SU-DHL-6 (cell line): ENCODE measurements at regions not wholly inside any gene's neighbourhood (a gene's known extent, or its start where the extent isn't known, plus 50 kb on each side); places are given as distances from the start of the nearest gene placed in this dataset.
"Not testable (repeated sequence)": the region's sequence is repeated elsewhere in the genome, so short reads cannot be mapped to it uniquely, and the experiment has no call there.

ENCODE experiments used
- H2AFZ ChIP-seq: fragments of 200-600 bp; sonication (generic); 2 replicates; pipeline ENCODE4 v1.6.1; 2014; ENCODE audit warnings: low read depth, mild to moderate bottlenecking, moderate library complexity, mixed read lengths, antibody characterized with exemption, low read length; ENCODE audit not compliant: severe bottlenecking
- H3F3A ChIP-seq: fragments of 200-600 bp; shearing (Covaris generic); 2 replicates; pipeline ENCODE4 v1.6.0; 2016; ENCODE audit warnings: antibody characterized with exemption, mild to moderate bottlenecking; ENCODE audit not compliant: insufficient read depth
- H3K27ac ChIP-seq: fragments of 200-600 bp; sonication (generic); 2 replicates; pipeline ENCODE4 v1.5.1; 2016; ENCODE audit warnings: low read depth, mild to moderate bottlenecking, low read length, moderate library complexity, mixed read lengths
- H3K27me3 ChIP-seq: fragments of 200-600 bp; sonication (generic), shearing (Covaris generic); 2 replicates; pipeline ENCODE4 v1.6.0; 2014; ENCODE audit warnings: mild to moderate bottlenecking, low read length
- H3K36me3 ChIP-seq: fragments of 200-600 bp; sonication (generic); 2 replicates; pipeline ENCODE4 v1.6.1; 2014; ENCODE audit warnings: mild to moderate bottlenecking, low read length, mixed read lengths
- H3K4me2 ChIP-seq: fragments of 300-600, 200-600 bp; shearing (Covaris generic), sonication (generic); 2 replicates; pipeline ENCODE4 v1.6.0; 2014; ENCODE audit warnings: low read length, low read depth, mild to moderate bottlenecking; ENCODE audit not compliant: poor library complexity, severe bottlenecking
- H3K4me3 ChIP-seq: fragments of 200-600 bp; sonication (generic); 2 replicates; pipeline ENCODE4 v1.5.1; 2014; ENCODE audit warnings: antibody characterized with exemption, low read length, mild to moderate bottlenecking, mixed read lengths; ENCODE audit not compliant: insufficient read depth, poor library complexity, severe bottlenecking
- H3K79me2 ChIP-seq: fragments of 200-600 bp; sonication (generic); 2 replicates; pipeline ENCODE4 v1.6.1; 2014; ENCODE audit warnings: mild to moderate bottlenecking, low read length, moderate library complexity; ENCODE audit not compliant: insufficient read depth
- H3K9ac ChIP-seq: fragments of 200-600 bp; sonication (generic); 2 replicates; pipeline ENCODE4 v1.7.0; 2014; ENCODE audit warnings: mild to moderate bottlenecking, low read length
- H3K9me2 ChIP-seq: fragments of 200-600 bp; sonication (generic); replicated peaks from 2 replicates; pipeline ENCODE4 v1.6.1; 2014; ENCODE audit warnings: low read length; ENCODE audit not compliant: insufficient read depth
- H3K9me3 ChIP-seq: fragments of 200-600 bp; sonication (generic); 2 replicates; pipeline ENCODE4 v1.6.1; 2014; ENCODE audit warnings: low read length, mixed read lengths; ENCODE audit not compliant: insufficient read depth
- H4K20me1 ChIP-seq: fragments of 200-600 bp; sonication (generic); 2 replicates; pipeline ENCODE4 v1.6.1; 2014; ENCODE audit warnings: low read depth, mild to moderate bottlenecking, antibody characterized with exemption, low read length, moderate library complexity, mixed read lengths
- CTCF ChIP-seq: fragments of 200-600 bp; sonication (generic); IDR thresholded peaks from one replicate; pipeline ENCODE4 v1.5.1; 2017; ENCODE audit warnings: antibody characterized with exemption, mild to moderate bottlenecking, low read length, moderate library complexity; ENCODE audit not compliant: insufficient read depth, poor library complexity, severe bottlenecking
- EZH2phosphoT487 ChIP-seq: fragments of 200-600 bp; sonication (generic), shearing (Covaris generic); conservative IDR thresholded peaks from 2 replicates; pipeline ENCODE4 v1.6.1; 2018; ENCODE audit warnings: mild to moderate bottlenecking, antibody characterized with exemption, low read length, moderate library complexity, mixed read lengths

GRCh38 chr13:34376483-34376882 lies 558.5 kb downstream of the RFC3 start:
- Histone ChIP-seq H3K4me3 (no peak overlapping the region), H3F3A (no peaks in the 10 kb centered on the region), H3K36me3 (no peaks in the 10 kb centered on the region), H3K27ac (no peak overlapping the region), H3K79me2 (no peaks in the 10 kb centered on the region), H4K20me1 (no peaks in the 10 kb centered on the region), H3K27me3 (no peaks in the 10 kb centered on the region), H3K4me2 (no peak overlapping the region), H2AFZ (no peak overlapping the region), H3K9me2 (no peaks in the 10 kb centered on the region), H3K9me3 (no peaks in the 10 kb centered on the region), H3K9ac (no peak overlapping the region)
- TF ChIP-seq CTCF (no peak), EZH2phosphoT487 (no peak)

- Histone ChIP-seq H3K9me2 (no peaks in the 10 kb centered on the region), H3K4me2 (no peak overlapping the region), H3K27ac (no peak overlapping the region), H3K36me3 (no peaks in the 10 kb centered on the region), H3F3A (no peaks in the 10 kb centered on the region), H3K4me3 (no peak overlapping the region), H3K79me2 (no peaks in the 10 kb centered on the region), H2AFZ (no peak overlapping the region), H3K27me3 (no peaks in the 10 kb centered on the region), H3K9me3 (no peaks in the 10 kb centered on the region), H4K20me1 (no peaks in the 10 kb centered on the region), H3K9ac (no peak overlapping the region)
- TF ChIP-seq CTCF (no peak), EZH2phosphoT487 (no peak)
These were observed 560.8 kb upstream of the NBEA start for GRCh38 chr13:34381228-34381627.

GRCh38 chr13:34383728-34384127 lies 558.3 kb upstream of the NBEA start:
- Histone ChIP-seq H3K4me2 (no peak overlapping the region), H3K9ac (no peak overlapping the region), H4K20me1 (no peaks in the 10 kb centered on the region), H3K27me3 (no peaks in the 10 kb centered on the region), H3K4me3 (no peak overlapping the region), H3K79me2 (no peaks in the 10 kb centered on the region), H3F3A (no peaks in the 10 kb centered on the region), H3K9me2 (no peaks in the 10 kb centered on the region), H3K27ac (no peak overlapping the region), H3K9me3 (no peaks in the 10 kb centered on the region), H2AFZ (no peak overlapping the region), H3K36me3 (no peaks in the 10 kb centered on the region)
- TF ChIP-seq EZH2phosphoT487: no peak
- no peak for TF ChIP-seq CTCF

GRCh38 chr13:34386229-34386628 lies 555.8 kb upstream of the NBEA start:
- not testable (repeated sequence) for H3F3A ChIP-seq, H2AFZ ChIP-seq, H3K4me2 ChIP-seq, H3K36me3 ChIP-seq, H4K20me1 ChIP-seq, H3K27me3 ChIP-seq, H3K27ac ChIP-seq, H3K4me3 ChIP-seq, H3K79me2 ChIP-seq, H3K9ac ChIP-seq, H3K9me2 ChIP-seq, H3K9me3 ChIP-seq
